ENCODE measurements at regions not wholly inside any gene's neighbourhood (a gene's known extent, or its start where the extent isn't known, plus 50 kb on each side); places are given as distances from the start of the nearest gene placed in this dataset.

DNA sequence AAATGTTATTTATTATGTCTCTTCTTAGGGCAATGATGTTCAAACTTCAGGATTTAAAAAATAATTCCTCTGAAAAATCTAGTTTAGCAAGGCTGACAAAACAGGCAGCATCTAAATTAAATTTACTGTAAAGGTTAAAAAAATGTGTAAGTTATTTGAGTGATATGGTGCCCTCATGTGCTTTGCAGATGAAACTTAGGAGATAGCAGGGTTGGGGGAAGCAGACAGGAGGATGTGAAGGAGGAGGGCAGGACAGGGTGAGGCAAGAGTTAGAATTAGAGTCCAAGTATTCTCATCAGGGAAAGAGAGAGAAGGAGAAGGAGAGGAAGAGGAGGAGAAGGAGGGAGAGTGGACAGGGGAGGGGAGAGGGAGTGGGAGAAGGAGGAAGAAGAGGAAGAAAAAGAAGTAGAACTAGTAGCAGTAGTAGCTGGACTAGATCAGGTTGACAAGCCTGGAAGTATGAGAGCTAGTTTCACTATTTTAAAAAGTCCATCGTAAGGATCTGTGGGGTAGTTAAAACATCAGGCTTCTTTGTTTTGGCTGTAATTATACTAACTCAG lies 141.2 kb upstream of the SESN3 start:
- H3K4me1 ChIP-seq: no peaks in the 10 kb centered on the region
- H3K27ac ChIP-seq: no peak overlapping the region
- H3K9me3 ChIP-seq: no peaks in the 10 kb centered on the region
- no peaks in the 10 kb centered on the region for H3K36me3 ChIP-seq
- H3K4me3 ChIP-seq: no peak overlapping the region
- no peaks in the 10 kb centered on the region for H3K27me3 ChIP-seq
- 96% methylated on average over 1 of the region's 1 CpG for WGBS
- no peak for DNase-seq (ENCODE audit: low spot score in 2 of 2)
- no peak for TF ChIP-seq EP300 (IDR thresholded peaks at IDR 0.05)
- TF ChIP-seq POLR2A (IDR thresholded peaks at IDR 0.05): no peak
- TF ChIP-seq, protein P1, sequence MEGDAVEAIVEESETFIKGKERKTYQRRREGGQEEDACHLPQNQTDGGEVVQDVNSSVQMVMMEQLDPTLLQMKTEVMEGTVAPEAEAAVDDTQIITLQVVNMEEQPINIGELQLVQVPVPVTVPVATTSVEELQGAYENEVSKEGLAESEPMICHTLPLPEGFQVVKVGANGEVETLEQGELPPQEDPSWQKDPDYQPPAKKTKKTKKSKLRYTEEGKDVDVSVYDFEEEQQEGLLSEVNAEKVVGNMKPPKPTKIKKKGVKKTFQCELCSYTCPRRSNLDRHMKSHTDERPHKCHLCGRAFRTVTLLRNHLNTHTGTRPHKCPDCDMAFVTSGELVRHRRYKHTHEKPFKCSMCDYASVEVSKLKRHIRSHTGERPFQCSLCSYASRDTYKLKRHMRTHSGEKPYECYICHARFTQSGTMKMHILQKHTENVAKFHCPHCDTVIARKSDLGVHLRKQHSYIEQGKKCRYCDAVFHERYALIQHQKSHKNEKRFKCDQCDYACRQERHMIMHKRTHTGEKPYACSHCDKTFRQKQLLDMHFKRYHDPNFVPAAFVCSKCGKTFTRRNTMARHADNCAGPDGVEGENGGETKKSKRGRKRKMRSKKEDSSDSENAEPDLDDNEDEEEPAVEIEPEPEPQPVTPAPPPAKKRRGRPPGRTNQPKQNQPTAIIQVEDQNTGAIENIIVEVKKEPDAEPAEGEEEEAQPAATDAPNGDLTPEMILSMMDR (IDR thresholded peaks at IDR 0.05): no peak
- TF ChIP-seq POLR2AphosphoS5 (IDR thresholded peaks at IDR 0.05): no peak

DNA sequence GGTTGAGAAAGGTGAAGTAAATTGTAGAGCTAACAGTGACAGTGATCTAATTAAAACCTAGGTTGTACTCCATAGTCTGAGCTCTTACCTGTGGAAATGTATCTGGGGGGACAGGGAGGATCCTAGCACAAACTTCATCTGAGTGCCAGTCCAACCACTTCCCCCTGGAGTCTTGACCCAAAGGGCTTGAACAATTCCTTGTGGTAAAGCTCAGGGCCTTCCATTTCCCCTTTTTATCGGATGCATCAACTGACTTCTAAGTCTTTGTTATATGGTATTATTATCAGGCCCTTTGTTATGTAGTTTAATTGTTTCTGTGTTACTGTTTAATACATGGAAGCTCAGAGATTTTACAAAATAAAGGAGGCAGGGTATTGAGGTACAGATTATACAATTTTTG lies 140.2 kb upstream of the SESN3 start:
- Histone ChIP-seq H3K36me3 (no peaks in the 10 kb centered on the region), H3K9me3 (no peaks in the 10 kb centered on the region), H3K27me3 (no peaks in the 10 kb centered on the region), H3K4me3 (no peak overlapping the region), H3K4me1 (no peaks in the 10 kb centered on the region), H3K27ac (no peak overlapping the region)
- TF ChIP-seq, protein P1 (IDR thresholded peaks at IDR 0.05): no peak
- TF ChIP-seq POLR2A (IDR thresholded peaks at IDR 0.05) (no peak), EP300 (IDR thresholded peaks at IDR 0.05) (no peak), POLR2AphosphoS5 (IDR thresholded peaks at IDR 0.05) (no peak)
- WGBS: 84% methylated on average over 1 of the region's 1 CpG
- no peak for DNase-seq (ENCODE audit: low spot score in 2 of 2)

DNA sequence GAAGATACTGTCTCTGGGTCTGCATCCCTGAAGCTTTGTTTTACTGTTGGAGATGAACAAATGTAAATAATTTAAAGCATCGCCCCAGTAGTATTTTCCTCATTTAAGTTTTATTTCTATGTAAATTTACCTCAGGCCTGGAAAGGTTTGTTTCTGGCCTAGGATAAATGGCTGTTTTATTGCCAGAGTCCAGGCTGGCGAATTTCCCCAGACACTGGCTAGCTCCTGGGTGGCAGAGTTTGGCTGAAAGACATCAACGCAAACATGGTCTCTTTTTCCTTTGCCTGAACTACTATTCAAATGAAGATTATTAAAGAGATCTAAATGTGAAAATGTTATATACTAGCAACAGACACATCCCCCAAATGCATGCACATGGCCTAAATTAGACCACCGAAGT lies 136.7 kb upstream of the SESN3 start:
- H3K4me1 ChIP-seq: no peaks in the 10 kb centered on the region
- no peak for DNase-seq (ENCODE audit: low spot score in 2 of 2)
- H3K36me3 ChIP-seq: no peaks in the 10 kb centered on the region
- 63% methylated on average over 4 of the region's 4 CpGs for WGBS
- no peak overlapping the region for H3K27ac ChIP-seq
- H3K27me3 ChIP-seq: no peaks in the 10 kb centered on the region
- H3K4me3 ChIP-seq: no peak overlapping the region
- no peaks in the 10 kb centered on the region for H3K9me3 ChIP-seq
- TF ChIP-seq, protein P1 (IDR thresholded peaks at IDR 0.05): no peak
- TF ChIP-seq EP300 (IDR thresholded peaks at IDR 0.05): no peak
- TF ChIP-seq POLR2A (IDR thresholded peaks at IDR 0.05): no peak
- no peak for TF ChIP-seq POLR2AphosphoS5 (IDR thresholded peaks at IDR 0.05)

DNA sequence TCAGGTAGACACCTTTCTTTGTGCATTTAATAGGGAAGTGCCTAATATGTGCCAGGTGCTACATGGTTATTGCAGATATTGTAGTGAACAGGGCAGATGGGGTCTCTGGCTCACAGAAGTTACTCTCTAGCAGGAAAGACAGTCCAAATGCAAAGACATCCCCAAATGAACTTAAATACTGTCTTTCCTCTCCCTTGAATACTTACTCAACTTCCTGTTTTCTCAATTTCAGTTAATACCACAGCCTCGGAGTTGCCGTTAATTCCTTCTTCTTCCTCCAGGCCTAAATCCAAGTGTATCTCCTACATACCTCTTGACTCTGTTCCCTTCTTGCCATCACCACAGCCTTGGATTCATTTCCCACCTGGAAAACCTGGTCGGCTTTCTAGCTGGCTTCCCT lies 134.3 kb upstream of the SESN3 start:
- Histone ChIP-seq H3K27ac (no peak overlapping the region), H3K4me3 (no peak overlapping the region), H3K36me3 (no peaks in the 10 kb centered on the region), H3K9me3 (no peaks in the 10 kb centered on the region), H3K27me3 (no peaks in the 10 kb centered on the region), H3K4me1 (peaks cover 2% of the 10 kb centered on the region)
- TF ChIP-seq POLR2AphosphoS5 (IDR thresholded peaks at IDR 0.05): no peak
- TF ChIP-seq, protein P1 (IDR thresholded peaks at IDR 0.05): no peak
- TF ChIP-seq EP300 (IDR thresholded peaks at IDR 0.05): no peak
- 68% methylated on average over 3 of the region's 3 CpGs for WGBS
- DNase-seq (ENCODE audit: low spot score in 2 of 2): no peak

DNA sequence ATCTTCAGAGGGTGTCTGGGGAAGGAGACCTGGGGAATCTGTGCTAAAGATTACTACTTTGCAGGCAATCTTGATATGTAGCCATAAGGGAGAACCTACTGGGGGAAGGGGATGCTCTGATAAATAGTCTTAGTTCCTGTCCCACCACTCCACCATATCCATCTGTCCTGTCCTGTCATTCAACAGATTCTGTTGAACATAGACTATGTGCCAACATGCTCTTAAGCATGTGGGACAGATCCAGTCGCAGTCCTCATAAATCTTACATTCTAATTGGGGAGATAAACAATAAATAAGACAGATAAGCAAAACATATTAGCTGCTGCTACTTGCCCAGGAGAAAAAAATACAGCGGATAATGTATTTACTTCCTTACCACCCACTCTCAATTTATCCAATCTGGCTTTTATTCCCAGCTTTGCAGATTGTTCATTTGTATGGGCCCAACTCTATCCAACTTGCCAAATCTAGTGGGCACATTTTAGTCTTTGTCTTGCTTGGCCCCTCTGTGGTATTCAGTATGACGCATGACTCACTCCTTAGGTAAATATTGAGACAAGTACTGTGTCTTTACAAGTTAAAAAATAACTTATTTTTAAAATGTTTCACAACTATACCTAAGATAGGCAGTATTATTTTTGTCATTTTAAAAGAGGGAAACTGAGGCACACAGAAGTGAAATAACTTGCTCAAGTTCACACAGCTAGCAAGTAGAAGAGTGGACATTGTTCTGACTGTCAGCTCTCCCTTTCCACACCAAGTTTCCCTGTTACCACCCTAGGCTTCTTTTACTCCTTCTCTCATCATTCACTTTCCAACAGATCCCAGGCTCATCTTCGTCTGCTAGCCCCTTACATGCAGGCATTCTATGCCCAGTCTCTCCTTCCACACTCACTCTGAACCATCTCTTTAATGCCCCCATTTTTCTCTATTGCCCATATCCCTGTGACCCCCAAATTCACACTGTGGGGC lies 133.6 kb upstream of the SESN3 start:
- TF ChIP-seq POLR2A (IDR thresholded peaks at IDR 0.05) (no peak), POLR2AphosphoS5 (IDR thresholded peaks at IDR 0.05) (no peak), EP300 (IDR thresholded peaks at IDR 0.05) (no peak)
- TF ChIP-seq, protein P1 (IDR thresholded peaks at IDR 0.05): no peak
- Histone ChIP-seq H3K36me3 (no peaks in the 10 kb centered on the region), H3K27me3 (no peaks in the 10 kb centered on the region), H3K4me3 (no peak overlapping the region), H3K4me1 (peaks cover 10% of the 10 kb centered on the region), H3K27ac (no peak overlapping the region), H3K9me3 (no peaks in the 10 kb centered on the region)
- WGBS: 66% methylated on average over 4 of the region's 4 CpGs
- no peak for DNase-seq (ENCODE audit: low spot score in 2 of 2)
